ENCODE measurements at regions not wholly inside any gene's neighbourhood (a gene's known extent, or its start where the extent isn't known, plus 50 kb on each side); places are given as distances from the start of the nearest gene placed in this dataset.

DNA sequence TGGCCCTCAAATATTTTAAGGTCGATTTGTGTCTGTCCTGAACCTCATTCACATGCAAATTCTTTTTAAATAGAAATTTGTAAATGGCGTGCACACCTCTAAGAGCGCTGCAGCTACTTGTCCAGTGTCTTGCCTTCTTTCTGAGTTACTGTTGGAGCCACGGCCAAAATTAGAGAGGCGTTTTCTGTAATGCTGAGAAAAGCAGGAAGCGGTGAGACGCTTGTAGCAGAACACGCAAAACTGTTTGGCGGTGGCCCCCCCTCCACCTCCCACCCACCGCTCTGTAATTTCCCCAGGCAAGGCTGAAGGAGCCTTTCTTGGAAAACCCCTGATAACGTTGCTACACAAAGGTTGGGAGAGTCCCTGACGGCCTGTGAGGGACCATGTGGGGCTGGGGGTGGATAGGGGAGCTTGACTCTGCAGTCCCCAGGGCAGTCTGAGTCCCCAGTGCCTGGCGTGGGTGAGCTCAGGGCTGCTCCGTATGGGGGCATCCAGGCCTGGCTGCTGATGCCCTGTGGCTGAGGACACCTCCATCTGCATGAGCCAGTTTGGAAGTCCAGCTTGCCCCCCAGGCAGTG is 96.5 kb downstream of the GADD45G start (continued):
- TF ChIP-seq BHLHE40 (IDR thresholded peaks at IDR 0.05; ENCODE audit: borderline replicate concordance in 1 of 2, low read depth in 2 of 2, low read length in 1 of 2) (peak in 1 of 2 experiments; percentile 5; a peak in 1 of 4 replicates), HDGF (IDR thresholded peaks at IDR 0.05) (0 out of 2 replicates have a peak, but pooled peaks have one; percentile 31), PML (IDR thresholded peaks at IDR 0.05; ENCODE audit: low read length) (0 out of 2 replicates have a peak, but pooled peaks have one; percentile 39), SKIL (IDR thresholded peaks at IDR 0.05; ENCODE audit: low read depth, poor library complexity, severe bottlenecking) (peak; percentile 67), MTA2 (IDR thresholded peaks at IDR 0.05; ENCODE audit: low read depth) (peak; percentile 82), SMC3 (IDR thresholded peaks at IDR 0.05; ENCODE audit: borderline replicate concordance, low read length) (no peak; the same call in 1 of the 2 replicates), RAD51 (IDR thresholded peaks at IDR 0.05) (0 out of 2 replicates have a peak, but pooled peaks have one; percentile 30), POLR2AphosphoS5 (IDR thresholded peaks at IDR 0.05; ENCODE audit: low read length) (peak; percentile 94), GATAD2B (conservative IDR thresholded peaks at IDR 0.05; ENCODE audit: low read depth) (peak; percentile 97), CBX5 (IDR thresholded peaks at IDR 0.05; ENCODE audit: low read depth) (peak; percentile 37; the same call in 1 of the 2 replicates), SREBF2 (IDR thresholded peaks at IDR 0.05; ENCODE audit: low read length) (no peak), ESRRA (IDR thresholded peaks at IDR 0.05; ENCODE audit: low read length) (0 out of 2 replicates have a peak, but pooled peaks have one; percentile 23), CHD2 (IDR thresholded peaks at IDR 0.05; ENCODE audit: borderline replicate concordance, low read depth, low read length) (peak; percentile 78; the same call in 1 of the 2 replicates), EED (IDR thresholded peaks at IDR 0.05; ENCODE audit: low read depth) (peak; percentile 86), SMAD1 (IDR thresholded peaks at IDR 0.05; ENCODE audit: low read depth, partially characterized antibody) (no peak), TBL1XR1 (IDR thresholded peaks at IDR 0.05; ENCODE audit: low read depth, low read length) (peak; percentile 77; the same call in 1 of the 2 replicates), E4F1 (IDR thresholded peaks at IDR 0.05; ENCODE audit: borderline replicate concordance, partially characterized antibody) (no peak), SPI1 (IDR thresholded peaks at IDR 0.05; ENCODE audit: borderline replicate concordance, insufficient read depth, low read depth, low read length) (peak; percentile 50; the same call in 1 of the 2 replicates), RUNX3 (IDR thresholded peaks at IDR 0.05; ENCODE audit: low read length) (peak; percentile 76)
- TF ChIP-seq, protein P1, sequence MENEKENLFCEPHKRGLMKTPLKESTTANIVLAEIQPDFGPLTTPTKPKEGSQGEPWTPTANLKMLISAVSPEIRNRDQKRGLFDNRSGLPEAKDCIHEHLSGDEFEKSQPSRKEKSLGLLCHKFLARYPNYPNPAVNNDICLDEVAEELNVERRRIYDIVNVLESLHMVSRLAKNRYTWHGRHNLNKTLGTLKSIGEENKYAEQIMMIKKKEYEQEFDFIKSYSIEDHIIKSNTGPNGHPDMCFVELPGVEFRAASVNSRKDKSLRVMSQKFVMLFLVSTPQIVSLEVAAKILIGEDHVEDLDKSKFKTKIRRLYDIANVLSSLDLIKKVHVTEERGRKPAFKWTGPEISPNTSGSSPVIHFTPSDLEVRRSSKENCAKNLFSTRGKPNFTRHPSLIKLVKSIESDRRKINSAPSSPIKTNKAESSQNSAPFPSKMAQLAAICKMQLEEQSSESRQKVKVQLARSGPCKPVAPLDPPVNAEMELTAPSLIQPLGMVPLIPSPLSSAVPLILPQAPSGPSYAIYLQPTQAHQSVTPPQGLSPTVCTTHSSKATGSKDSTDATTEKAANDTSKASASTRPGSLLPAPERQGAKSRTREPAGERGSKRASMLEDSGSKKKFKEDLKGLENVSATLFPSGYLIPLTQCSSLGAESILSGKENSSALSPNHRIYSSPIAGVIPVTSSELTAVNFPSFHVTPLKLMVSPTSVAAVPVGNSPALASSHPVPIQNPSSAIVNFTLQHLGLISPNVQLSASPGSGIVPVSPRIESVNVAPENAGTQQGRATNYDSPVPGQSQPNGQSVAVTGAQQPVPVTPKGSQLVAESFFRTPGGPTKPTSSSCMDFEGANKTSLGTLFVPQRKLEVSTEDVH (IDR thresholded peaks at IDR 0.05; ENCODE audit: low read depth, partially characterized antibody) = no peak
- TF ChIP-seq, protein P2, sequence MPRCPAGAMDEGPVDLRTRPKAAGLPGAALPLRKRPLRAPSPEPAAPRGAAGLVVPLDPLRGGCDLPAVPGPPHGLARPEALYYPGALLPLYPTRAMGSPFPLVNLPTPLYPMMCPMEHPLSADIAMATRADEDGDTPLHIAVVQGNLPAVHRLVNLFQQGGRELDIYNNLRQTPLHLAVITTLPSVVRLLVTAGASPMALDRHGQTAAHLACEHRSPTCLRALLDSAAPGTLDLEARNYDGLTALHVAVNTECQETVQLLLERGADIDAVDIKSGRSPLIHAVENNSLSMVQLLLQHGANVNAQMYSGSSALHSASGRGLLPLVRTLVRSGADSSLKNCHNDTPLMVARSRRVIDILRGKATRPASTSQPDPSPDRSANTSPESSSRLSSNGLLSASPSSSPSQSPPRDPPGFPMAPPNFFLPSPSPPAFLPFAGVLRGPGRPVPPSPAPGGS (IDR thresholded peaks at IDR 0.05; ENCODE audit: borderline replicate concordance, insufficient read depth, low read depth, low read length, poor library complexity, severe bottlenecking) = peak; percentile 81
